A673 (cell line): ENCODE measurements at regions not wholly inside any gene's neighbourhood (a gene's known extent, or its start where the extent isn't known, plus 50 kb on each side); places are given as distances from the start of the nearest gene placed in this dataset.

Source experiments
- CTCF ChIP-seq: fragments of 300-800, 200-600 bp; sonication (generic); conservative IDR thresholded peaks from 2 replicates; pipeline ENCODE4 v1.5.1; 2017; ENCODE audit warnings: low read depth, mild to moderate bottlenecking, antibody characterized with exemption, low read length, moderate library complexity, mixed read lengths
- EZH2 ChIP-seq: fragments of 200-600 bp; sonication (generic); IDR thresholded peaks from 2 replicates; pipeline ENCODE4 v1.6.1; 2017; ENCODE audit warnings: borderline replicate concordance, low read depth, mild to moderate bottlenecking, mixed read lengths, antibody characterized with exemption, low read length; ENCODE audit not compliant: poor library complexity, severe bottlenecking

DNA sequence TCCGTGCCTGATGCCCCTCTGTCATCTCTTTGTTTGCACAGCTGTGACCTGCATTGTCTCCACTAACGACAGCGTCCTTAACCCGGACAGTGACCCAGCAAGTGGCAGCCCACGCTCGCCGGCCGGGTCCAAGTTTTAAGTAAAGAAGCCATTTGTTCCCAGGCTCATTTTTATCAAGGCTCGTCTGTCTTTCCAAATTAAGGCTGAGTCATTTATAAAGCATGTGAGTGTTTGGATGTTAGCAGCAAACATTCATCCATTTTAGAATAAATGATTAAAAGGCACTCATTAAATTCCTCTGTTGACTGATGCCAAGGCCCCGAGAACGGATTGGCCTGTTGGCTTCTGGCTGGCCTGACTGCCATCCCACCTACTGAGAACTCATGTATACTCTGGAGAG is 514.5 kb downstream of the NPHP4 start:
- TF ChIP-seq CTCF: no peak
- no peak for TF ChIP-seq EZH2
